RWPE2 (cell line): ENCODE measurements at regions not wholly inside any gene's neighbourhood (a gene's known extent, or its start where the extent isn't known, plus 50 kb on each side); places are given as distances from the start of the nearest gene placed in this dataset.

Experiments
- ATAC-seq: fragments of 200-7000 bp; cut with Tn5 transposase; 3 replicates; pipeline ENCODE4 v1.9.1; 2021; ENCODE audit warnings: low read depth
- DNase-seq: peaks from one replicate; pipeline ENCODE4 v3.0.0-alpha.2; 2020; ENCODE audit warnings: low spot score
- H3K27ac ChIP-seq: fragments of 450-650 bp; 2 replicates; pipeline ENCODE4 v1.5.1; 2017; ENCODE audit warnings: mild to moderate bottlenecking; ENCODE audit not compliant: poor library complexity, severe bottlenecking
- H3K27me3 ChIP-seq: fragments of 250-450 bp; sonication (Bioruptor Pico); 2 replicates; pipeline ENCODE4 v1.5.1; 2021; ENCODE audit warnings: mild to moderate bottlenecking, moderate library complexity; ENCODE audit not compliant: insufficient read depth, poor library complexity, severe bottlenecking
- H3K36me3 ChIP-seq: fragments of 250-450 bp; sonication (Bioruptor Pico); 2 replicates; pipeline ENCODE4 v1.5.1; 2020; ENCODE audit warnings: low read depth, mild to moderate bottlenecking, moderate library complexity
- H3K4me1 ChIP-seq: fragments of 250-450 bp; sonication (Bioruptor Pico); 2 replicates; pipeline ENCODE4 v1.5.1; 2021; ENCODE audit warnings: mild to moderate bottlenecking, moderate library complexity; ENCODE audit not compliant: insufficient read depth, poor library complexity, severe bottlenecking
- H3K4me3 ChIP-seq: fragments of 250-450 bp; sonication (Bioruptor Pico); 2 replicates; pipeline ENCODE4 v1.5.1; 2021; ENCODE audit warnings: mild to moderate bottlenecking, moderate library complexity; ENCODE audit not compliant: severe bottlenecking
- H3K9me3 ChIP-seq: fragments of 250-450 bp; sonication (Bioruptor Pico); 2 replicates; pipeline ENCODE4 v1.5.1; 2021; ENCODE audit warnings: mild to moderate bottlenecking, moderate library complexity; ENCODE audit not compliant: severe bottlenecking
- TF ChIP-seq, protein P1 (sequence below): fragments of 450-650 bp; IDR thresholded peaks from one replicate; pipeline ENCODE4 v1.5.1; 2017; ENCODE audit warnings: mild to moderate bottlenecking, moderate library complexity; ENCODE audit not compliant: poor library complexity, severe bottlenecking

GRCh38 chr13:58625703-58626389 is 994.3 kb downstream of the PCDH17 start:
- Histone ChIP-seq H3K27me3 (no peaks in the 10 kb centered on the region), H3K4me3 (no peak overlapping the region), H3K4me1 (no peaks in the 10 kb centered on the region), H3K27ac (no peak overlapping the region), H3K36me3 (no peaks in the 10 kb centered on the region), H3K9me3 (no peaks in the 10 kb centered on the region)
- no peak for DNase-seq
- no peak for ATAC-seq
- TF ChIP-seq, protein P1, sequence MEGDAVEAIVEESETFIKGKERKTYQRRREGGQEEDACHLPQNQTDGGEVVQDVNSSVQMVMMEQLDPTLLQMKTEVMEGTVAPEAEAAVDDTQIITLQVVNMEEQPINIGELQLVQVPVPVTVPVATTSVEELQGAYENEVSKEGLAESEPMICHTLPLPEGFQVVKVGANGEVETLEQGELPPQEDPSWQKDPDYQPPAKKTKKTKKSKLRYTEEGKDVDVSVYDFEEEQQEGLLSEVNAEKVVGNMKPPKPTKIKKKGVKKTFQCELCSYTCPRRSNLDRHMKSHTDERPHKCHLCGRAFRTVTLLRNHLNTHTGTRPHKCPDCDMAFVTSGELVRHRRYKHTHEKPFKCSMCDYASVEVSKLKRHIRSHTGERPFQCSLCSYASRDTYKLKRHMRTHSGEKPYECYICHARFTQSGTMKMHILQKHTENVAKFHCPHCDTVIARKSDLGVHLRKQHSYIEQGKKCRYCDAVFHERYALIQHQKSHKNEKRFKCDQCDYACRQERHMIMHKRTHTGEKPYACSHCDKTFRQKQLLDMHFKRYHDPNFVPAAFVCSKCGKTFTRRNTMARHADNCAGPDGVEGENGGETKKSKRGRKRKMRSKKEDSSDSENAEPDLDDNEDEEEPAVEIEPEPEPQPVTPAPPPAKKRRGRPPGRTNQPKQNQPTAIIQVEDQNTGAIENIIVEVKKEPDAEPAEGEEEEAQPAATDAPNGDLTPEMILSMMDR: no peak

DNA sequence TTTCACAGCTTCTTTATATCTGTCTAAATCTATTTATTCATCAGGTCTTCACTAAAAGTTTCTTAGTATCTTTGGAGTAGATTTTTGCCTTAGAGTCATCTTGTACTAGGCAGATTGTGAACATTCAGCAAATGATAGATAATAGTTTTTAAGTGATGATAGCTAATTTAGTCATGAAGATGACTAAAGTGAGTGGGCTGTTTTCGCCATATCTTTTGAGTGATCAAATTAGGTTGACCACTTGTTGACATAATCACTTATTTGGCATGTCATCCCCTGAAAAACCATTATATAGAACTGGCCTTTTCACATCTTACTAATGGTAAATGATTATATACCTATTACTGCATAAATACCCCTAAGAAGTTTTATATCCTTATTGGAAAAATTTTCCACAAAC is 999.2 kb downstream of the PCDH17 start:
- Histone ChIP-seq H3K27me3 (no peaks in the 10 kb centered on the region), H3K36me3 (no peaks in the 10 kb centered on the region), H3K4me3 (no peak overlapping the region), H3K9me3 (no peaks in the 10 kb centered on the region), H3K27ac (no peak overlapping the region), H3K4me1 (no peaks in the 10 kb centered on the region)
- ATAC-seq: no peak
- no peak for DNase-seq
- TF ChIP-seq, protein P1: no peak

DNA sequence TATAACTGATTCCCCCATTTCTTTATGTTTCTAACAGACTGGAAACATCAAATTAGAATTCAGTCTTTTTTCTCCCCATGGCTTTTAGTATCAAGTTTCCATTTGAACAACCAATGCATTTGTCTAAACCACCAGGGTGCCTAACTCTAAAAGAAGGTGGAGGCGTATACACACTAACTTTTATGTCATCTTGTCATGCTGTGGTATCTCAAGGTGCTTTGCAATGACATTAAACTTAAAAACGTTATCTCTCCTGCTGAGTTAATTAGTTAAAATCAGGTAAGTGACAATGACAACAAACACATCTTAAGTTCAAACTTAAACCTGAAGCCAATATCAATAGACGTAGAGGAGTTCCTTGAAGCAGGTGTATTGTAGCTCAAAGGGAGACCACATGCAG is 1001.7 kb downstream of the PCDH17 start:
- no peaks in the 10 kb centered on the region for H3K4me1 ChIP-seq
- no peaks in the 10 kb centered on the region for H3K36me3 ChIP-seq
- H3K9me3 ChIP-seq: no peaks in the 10 kb centered on the region
- DNase-seq (no peak), ATAC-seq (no peak)
- H3K4me3 ChIP-seq: no peak overlapping the region
- no peaks in the 10 kb centered on the region for H3K27me3 ChIP-seq
- TF ChIP-seq, protein P1: no peak
- no peak overlapping the region for H3K27ac ChIP-seq

DNA sequence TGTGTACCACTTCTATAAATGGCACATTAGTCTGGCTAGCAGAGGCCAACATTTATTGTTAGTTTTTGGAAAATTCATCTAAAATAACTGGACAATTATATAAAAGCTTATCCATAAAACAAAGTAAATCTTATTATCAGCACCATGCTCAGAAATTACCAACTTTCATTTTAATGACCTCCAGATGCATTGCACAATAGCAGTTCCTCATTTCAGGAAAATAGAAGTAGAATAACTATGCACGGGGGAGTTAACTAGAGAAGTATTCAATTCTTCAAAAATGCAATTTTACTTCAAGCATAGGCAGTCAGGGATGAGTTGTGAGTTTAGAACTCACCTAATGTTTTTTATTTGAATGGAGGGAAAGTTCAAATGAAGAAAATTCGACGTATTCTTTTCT is 1023.5 kb downstream of the PCDH17 start:
- H3K27ac ChIP-seq: no peak overlapping the region
- no peak overlapping the region for H3K4me3 ChIP-seq
- no peaks in the 10 kb centered on the region for H3K4me1 ChIP-seq
- H3K9me3 ChIP-seq: no peaks in the 10 kb centered on the region
- no peak for DNase-seq
- ATAC-seq: no peak
- H3K27me3 ChIP-seq: no peaks in the 10 kb centered on the region
- no peaks in the 10 kb centered on the region for H3K36me3 ChIP-seq
- TF ChIP-seq, protein P1: no peak

DNA sequence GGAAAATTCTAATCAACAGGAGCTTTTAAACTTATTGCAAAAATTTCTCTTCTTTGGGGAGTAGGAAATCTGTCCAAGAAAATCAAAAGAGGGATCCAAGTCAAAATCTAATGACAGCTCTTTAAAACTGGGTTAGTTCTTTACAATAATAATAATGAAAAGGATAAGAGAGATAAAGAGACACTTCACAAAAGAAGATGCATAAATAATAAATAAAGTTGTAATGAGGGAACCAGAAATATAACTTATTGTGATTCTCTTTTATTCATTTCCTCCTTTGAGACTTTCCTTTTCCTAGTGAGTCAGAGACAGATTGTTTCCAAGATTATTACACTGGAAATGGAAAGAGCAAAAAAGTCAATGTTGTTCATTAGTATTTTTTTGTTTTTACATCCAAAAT is 1029.3 kb downstream of the PCDH17 start:
- TF ChIP-seq, protein P1: no peak
- Histone ChIP-seq H3K4me3 (no peak overlapping the region), H3K9me3 (no peaks in the 10 kb centered on the region), H3K36me3 (no peaks in the 10 kb centered on the region), H3K4me1 (no peaks in the 10 kb centered on the region), H3K27ac (no peak overlapping the region), H3K27me3 (no peaks in the 10 kb centered on the region)
- ATAC-seq (no peak), DNase-seq (no peak)
